Testis (tissue), 2 donors: ENCODE measurements at regions not wholly inside any gene's neighbourhood (a gene's known extent, or its start where the extent isn't known, plus 50 kb on each side); places are given as distances from the start of the nearest gene placed in this dataset.

Experiments used
- POLR2A ChIP-seq: fragments of 450-650 bp; IDR thresholded peaks from one replicate; pipeline ENCODE4 v1.6.1; 2017; ENCODE audit warnings: antibody characterized with exemption, mild to moderate bottlenecking, moderate library complexity
- TF ChIP-seq, protein P1 (sequence below), 3 experiments: fragments of 450-650 bp in 2 of 3; fragments of 200-600 bp in 1 of 3; sonication (generic) in 1 of 3; IDR thresholded peaks; one replicate each; pipeline ENCODE4 v1.5.1; 2016 to 2019; ENCODE audit warnings: antibody characterized with exemption in 3 of 3, mild to moderate bottlenecking in 2 of 3, moderate library complexity in 1 of 3

DNA sequence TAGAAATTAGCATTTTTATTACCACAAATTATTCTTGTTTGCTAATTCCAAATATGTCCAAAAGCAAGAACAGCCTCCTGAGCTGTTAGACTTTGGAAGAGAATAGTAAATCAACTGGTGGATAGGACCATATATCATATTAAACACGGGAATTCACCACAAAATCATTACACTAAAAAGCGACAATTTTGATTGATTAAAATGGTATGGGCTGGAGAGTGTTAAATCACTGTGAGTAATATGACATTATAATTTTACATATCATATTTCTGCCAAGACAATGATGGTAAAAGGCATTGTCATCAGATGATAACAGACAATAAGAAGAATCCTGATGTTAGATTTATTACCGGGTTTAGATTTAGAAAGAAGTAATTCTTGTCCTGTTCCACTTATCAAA, 107.2 kb upstream of the ARRDC3 start:
- TF ChIP-seq POLR2A = no peak
- TF ChIP-seq, protein P1, sequence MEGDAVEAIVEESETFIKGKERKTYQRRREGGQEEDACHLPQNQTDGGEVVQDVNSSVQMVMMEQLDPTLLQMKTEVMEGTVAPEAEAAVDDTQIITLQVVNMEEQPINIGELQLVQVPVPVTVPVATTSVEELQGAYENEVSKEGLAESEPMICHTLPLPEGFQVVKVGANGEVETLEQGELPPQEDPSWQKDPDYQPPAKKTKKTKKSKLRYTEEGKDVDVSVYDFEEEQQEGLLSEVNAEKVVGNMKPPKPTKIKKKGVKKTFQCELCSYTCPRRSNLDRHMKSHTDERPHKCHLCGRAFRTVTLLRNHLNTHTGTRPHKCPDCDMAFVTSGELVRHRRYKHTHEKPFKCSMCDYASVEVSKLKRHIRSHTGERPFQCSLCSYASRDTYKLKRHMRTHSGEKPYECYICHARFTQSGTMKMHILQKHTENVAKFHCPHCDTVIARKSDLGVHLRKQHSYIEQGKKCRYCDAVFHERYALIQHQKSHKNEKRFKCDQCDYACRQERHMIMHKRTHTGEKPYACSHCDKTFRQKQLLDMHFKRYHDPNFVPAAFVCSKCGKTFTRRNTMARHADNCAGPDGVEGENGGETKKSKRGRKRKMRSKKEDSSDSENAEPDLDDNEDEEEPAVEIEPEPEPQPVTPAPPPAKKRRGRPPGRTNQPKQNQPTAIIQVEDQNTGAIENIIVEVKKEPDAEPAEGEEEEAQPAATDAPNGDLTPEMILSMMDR (IDR thresholded peaks at IDR 0.05) = no peak
